ENCODE measurements at regions not wholly inside any gene's neighbourhood (a gene's known extent, or its start where the extent isn't known, plus 50 kb on each side); places are given as distances from the start of the nearest gene placed in this dataset.
A peak's percentile ranks its signal among the peaks of the same experiment; 100 is the strongest.

DNA sequence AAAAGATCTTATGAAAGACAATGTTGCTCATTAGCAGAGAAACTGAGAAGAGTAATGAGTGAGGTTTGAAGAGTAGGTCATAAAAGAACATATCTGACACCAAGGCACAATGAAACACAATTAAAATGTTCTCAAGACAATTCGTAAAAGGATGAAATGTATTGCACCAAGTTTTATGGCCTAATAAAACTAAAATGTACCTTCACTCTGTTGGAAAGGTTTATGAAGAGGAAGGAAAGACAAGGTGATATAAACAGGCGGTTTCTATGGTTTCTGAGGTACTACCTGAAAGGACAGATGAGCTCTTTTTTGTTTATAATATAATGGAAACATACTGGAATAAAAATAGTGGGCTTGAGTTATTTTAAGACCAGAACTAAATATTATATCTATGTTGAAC, 821.3 kb downstream of the TAF11L14 start:
- Histone ChIP-seq H3K9me3 (ENCODE audit: low read depth) (no peaks in the 10 kb centered on the region), H3K79me2 (ENCODE audit: insufficient read depth) (no peaks in the 10 kb centered on the region), H3K9ac (no peak overlapping the region), H3K4me1 (ENCODE audit: insufficient read depth) (no peaks in the 10 kb centered on the region), H2AFZ (no peak overlapping the region), H3K4me3 (no peak overlapping the region), H3K27me3 (replicated peaks; ENCODE audit: insufficient read depth) (no peaks in the 10 kb centered on the region), H4K20me1 (ENCODE audit: insufficient read depth) (no peaks in the 10 kb centered on the region), H3K9me2 (ENCODE audit: insufficient read depth) (no peaks in the 10 kb centered on the region), H3F3A (ENCODE audit: insufficient read depth) (no peaks in the 10 kb centered on the region), H3K4me2 (ENCODE audit: unreplicated experiment) (no peak overlapping the region), H3K27ac (no peak overlapping the region), H3K36me3 (ENCODE audit: low read depth) (no peaks in the 10 kb centered on the region)
- WGBS, 2 experiments (ENCODE audit: low coverage in 1 of 2, low lambda C conversion rate in 2 of 2, missing lambda C conversion rate in 2 of 2), result 12% methylated on average over 2 of the region's 2 CpGs
- TF ChIP-seq EZH2phosphoT487 (IDR thresholded peaks at IDR 0.05; ENCODE audit: insufficient read depth, low read depth) (no peak), EZH2 (IDR thresholded peaks at IDR 0.05; ENCODE audit: insufficient read depth, poor library complexity, severe bottlenecking) (no peak)
- in situ Hi-C loops (cut with MboI), result no loop called here
- no peak for DNase-seq

DNA sequence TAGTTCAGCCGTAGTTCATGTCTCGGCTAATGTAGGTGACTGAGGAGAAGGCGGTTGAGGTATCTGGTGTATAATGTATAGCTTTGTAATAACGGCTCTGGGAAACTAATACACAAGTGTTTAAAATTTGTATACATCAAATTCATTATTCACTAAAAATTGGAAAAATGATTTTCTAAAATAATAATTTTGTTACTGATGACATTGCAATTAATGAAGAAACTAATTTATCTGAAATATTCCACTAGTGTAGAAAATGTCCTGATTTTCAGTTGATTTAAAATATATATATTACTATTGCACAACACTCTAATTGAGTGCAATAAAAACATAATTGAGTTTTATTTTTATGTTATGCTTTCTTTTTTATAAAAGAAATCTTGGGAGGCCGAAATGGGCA, 823.0 kb downstream of the TAF11L14 start:
- DNase-seq, result no peak
- Histone ChIP-seq H3K4me3 (no peak overlapping the region), H3K36me3 (ENCODE audit: low read depth) (no peaks in the 10 kb centered on the region), H3K27ac (no peak overlapping the region), H3K79me2 (ENCODE audit: insufficient read depth) (no peaks in the 10 kb centered on the region), H3K4me1 (ENCODE audit: insufficient read depth) (no peaks in the 10 kb centered on the region), H4K20me1 (ENCODE audit: insufficient read depth) (no peaks in the 10 kb centered on the region), H3K9ac (no peak overlapping the region), H3K27me3 (replicated peaks; ENCODE audit: insufficient read depth) (no peaks in the 10 kb centered on the region), H3F3A (ENCODE audit: insufficient read depth) (no peaks in the 10 kb centered on the region), H3K4me2 (ENCODE audit: unreplicated experiment) (no peak overlapping the region), H3K9me2 (ENCODE audit: insufficient read depth) (no peaks in the 10 kb centered on the region), H2AFZ (no peak overlapping the region), H3K9me3 (ENCODE audit: low read depth) (no peaks in the 10 kb centered on the region)
- WGBS, 2 experiments (ENCODE audit: low coverage in 1 of 2, low lambda C conversion rate in 2 of 2, missing lambda C conversion rate in 2 of 2), result 51 to 56% methylated on average over 5 of the region's 5 CpGs
- no peak for TF ChIP-seq EZH2 (IDR thresholded peaks at IDR 0.05; ENCODE audit: insufficient read depth, poor library complexity, severe bottlenecking)
- no peak for TF ChIP-seq EZH2phosphoT487 (IDR thresholded peaks at IDR 0.05; ENCODE audit: insufficient read depth, low read depth)
- in situ Hi-C loops (cut with MboI), result no loop called here

DNA sequence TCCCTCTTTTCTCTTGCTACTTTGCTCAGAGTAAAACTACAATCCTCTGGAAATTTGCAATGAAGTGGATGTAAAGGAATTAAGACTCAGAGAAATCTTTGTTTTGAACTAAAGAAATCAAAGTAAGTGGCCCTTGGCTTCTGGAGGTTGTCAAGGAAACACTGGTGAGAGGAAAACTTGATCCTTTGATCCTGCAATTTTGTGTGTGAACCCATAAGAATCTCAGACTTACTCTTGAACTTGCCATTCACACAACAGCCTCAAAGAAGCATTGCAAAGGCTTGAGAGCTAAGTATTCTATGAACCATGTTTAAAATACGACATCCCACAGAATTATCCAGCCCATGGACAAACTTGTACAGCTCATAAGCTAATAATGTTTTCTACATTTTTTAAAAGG, 827.5 kb downstream of the TAF11L14 start:
- 0% methylated on average over 1 of the region's 1 CpG for WGBS, 2 experiments (ENCODE audit: low coverage in 1 of 2, low lambda C conversion rate in 2 of 2, missing lambda C conversion rate in 2 of 2)
- no peaks in the 10 kb centered on the region for H3K27me3 ChIP-seq (replicated peaks; ENCODE audit: insufficient read depth)
- H3K4me2 ChIP-seq (ENCODE audit: unreplicated experiment), result no peak overlapping the region
- TF ChIP-seq EZH2 (IDR thresholded peaks at IDR 0.05; ENCODE audit: insufficient read depth, poor library complexity, severe bottlenecking), result no peak
- TF ChIP-seq EZH2phosphoT487 (IDR thresholded peaks at IDR 0.05; ENCODE audit: insufficient read depth, low read depth), result no peak
- H3K9me3 ChIP-seq (ENCODE audit: low read depth), result no peaks in the 10 kb centered on the region
- no peaks in the 10 kb centered on the region for H3K79me2 ChIP-seq (ENCODE audit: insufficient read depth)
- H3K4me1 ChIP-seq (ENCODE audit: insufficient read depth), result no peaks in the 10 kb centered on the region
- H2AFZ ChIP-seq, result no peak overlapping the region
- H4K20me1 ChIP-seq (ENCODE audit: insufficient read depth), result no peaks in the 10 kb centered on the region
- in situ Hi-C loops (cut with MboI), result no loop called here
- no peak overlapping the region for H3K9ac ChIP-seq
- no peak overlapping the region for H3K4me3 ChIP-seq
- no peaks in the 10 kb centered on the region for H3F3A ChIP-seq (ENCODE audit: insufficient read depth)
- no peak overlapping the region for H3K27ac ChIP-seq
- H3K9me2 ChIP-seq (ENCODE audit: insufficient read depth), result no peaks in the 10 kb centered on the region
- no peaks in the 10 kb centered on the region for H3K36me3 ChIP-seq (ENCODE audit: low read depth)
- DNase-seq, result no peak

DNA sequence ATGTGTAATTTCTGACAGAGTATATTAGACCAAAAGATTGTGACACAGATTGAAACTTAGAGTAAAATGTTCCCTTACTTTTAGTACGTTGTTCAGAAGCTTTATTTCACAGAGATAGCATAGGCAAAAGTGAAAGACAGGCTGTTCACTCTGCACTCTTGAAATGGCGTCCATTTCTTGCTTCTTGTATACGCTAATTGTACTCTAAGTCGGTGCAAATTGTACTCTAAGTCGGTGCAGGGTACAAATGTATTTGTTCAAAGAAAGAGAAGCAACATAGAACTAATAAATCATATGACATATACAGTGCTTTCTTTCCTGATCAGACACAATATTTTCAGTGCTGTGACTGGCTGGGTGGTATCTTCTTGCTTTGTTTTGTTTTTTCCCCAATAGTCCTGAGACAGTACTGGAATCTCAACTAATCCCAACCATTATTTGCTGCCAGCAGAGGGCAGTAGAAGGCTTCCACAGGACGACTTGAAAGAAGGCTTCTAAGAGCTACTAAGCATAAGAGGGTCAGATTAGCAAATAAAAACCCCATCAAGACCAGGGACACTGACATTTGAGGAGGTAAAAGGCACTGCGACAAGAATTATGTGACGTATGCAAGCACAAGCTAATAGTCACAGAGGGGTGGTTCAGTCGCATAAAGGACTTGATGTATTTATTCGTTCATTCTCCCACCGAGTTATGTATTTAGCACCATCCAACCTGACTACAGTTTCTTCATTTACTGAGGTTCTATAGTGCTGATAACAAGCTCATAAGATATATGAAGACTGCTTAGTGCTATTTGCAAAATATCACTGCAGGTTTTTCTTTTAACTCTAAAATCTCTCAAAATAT, 831.8 kb downstream of the TAF11L14 start:
- Histone ChIP-seq H3K4me1 (ENCODE audit: insufficient read depth) (no peaks in the 10 kb centered on the region), H3F3A (ENCODE audit: insufficient read depth) (no peaks in the 10 kb centered on the region), H2AFZ (no peak overlapping the region), H3K36me3 (ENCODE audit: low read depth) (no peaks in the 10 kb centered on the region), H3K27me3 (replicated peaks; ENCODE audit: insufficient read depth) (no peaks in the 10 kb centered on the region), H3K4me2 (ENCODE audit: unreplicated experiment) (no peak overlapping the region), H3K9me3 (ENCODE audit: low read depth) (no peaks in the 10 kb centered on the region), H3K27ac (no peak overlapping the region), H3K79me2 (ENCODE audit: insufficient read depth) (no peaks in the 10 kb centered on the region), H3K9me2 (ENCODE audit: insufficient read depth) (no peaks in the 10 kb centered on the region), H4K20me1 (ENCODE audit: insufficient read depth) (no peaks in the 10 kb centered on the region), H3K4me3 (no peak overlapping the region), H3K9ac (no peak overlapping the region)
- DNase-seq, result peak; percentile 63
- in situ Hi-C loops (cut with MboI), result no loop called here
- WGBS, 2 experiments (ENCODE audit: low coverage in 1 of 2, low lambda C conversion rate in 2 of 2, missing lambda C conversion rate in 2 of 2), result 42 to 46% methylated on average over 11 of the region's 11 CpGs
- TF ChIP-seq EZH2phosphoT487 (IDR thresholded peaks at IDR 0.05; ENCODE audit: insufficient read depth, low read depth), result no peak
- TF ChIP-seq EZH2 (IDR thresholded peaks at IDR 0.05; ENCODE audit: insufficient read depth, poor library complexity, severe bottlenecking), result no peak
